ENCODE measurements at regions not wholly inside any gene's neighbourhood (a gene's known extent, or its start where the extent isn't known, plus 50 kb on each side); places are given as distances from the start of the nearest gene placed in this dataset.

DNA sequence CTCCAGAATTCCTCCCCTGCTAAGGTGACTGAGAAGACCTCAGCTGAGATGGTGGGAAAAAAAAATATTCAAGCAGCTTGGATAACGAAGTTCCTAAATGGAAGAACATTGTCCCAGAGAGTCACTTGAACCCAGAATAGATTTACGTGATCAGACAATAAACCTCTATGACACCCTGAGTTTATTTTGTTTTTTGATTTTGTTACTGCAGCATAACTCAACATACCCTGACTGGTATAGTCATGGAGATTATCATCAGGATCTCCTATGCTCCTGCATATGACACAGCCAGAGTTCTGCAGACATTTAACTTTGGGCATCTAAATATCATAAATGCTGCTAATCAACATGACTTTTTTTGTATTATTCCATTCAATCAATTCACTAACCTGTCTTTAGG, 282.9 kb downstream of the RASEF start:
- H3K27ac ChIP-seq = no peak overlapping the region
- no peak for TF ChIP-seq ZFX (IDR thresholded peaks at IDR 0.05)
- TF ChIP-seq, protein P1, sequence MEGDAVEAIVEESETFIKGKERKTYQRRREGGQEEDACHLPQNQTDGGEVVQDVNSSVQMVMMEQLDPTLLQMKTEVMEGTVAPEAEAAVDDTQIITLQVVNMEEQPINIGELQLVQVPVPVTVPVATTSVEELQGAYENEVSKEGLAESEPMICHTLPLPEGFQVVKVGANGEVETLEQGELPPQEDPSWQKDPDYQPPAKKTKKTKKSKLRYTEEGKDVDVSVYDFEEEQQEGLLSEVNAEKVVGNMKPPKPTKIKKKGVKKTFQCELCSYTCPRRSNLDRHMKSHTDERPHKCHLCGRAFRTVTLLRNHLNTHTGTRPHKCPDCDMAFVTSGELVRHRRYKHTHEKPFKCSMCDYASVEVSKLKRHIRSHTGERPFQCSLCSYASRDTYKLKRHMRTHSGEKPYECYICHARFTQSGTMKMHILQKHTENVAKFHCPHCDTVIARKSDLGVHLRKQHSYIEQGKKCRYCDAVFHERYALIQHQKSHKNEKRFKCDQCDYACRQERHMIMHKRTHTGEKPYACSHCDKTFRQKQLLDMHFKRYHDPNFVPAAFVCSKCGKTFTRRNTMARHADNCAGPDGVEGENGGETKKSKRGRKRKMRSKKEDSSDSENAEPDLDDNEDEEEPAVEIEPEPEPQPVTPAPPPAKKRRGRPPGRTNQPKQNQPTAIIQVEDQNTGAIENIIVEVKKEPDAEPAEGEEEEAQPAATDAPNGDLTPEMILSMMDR (conservative IDR thresholded peaks at IDR 0.05) = no peak

DNA sequence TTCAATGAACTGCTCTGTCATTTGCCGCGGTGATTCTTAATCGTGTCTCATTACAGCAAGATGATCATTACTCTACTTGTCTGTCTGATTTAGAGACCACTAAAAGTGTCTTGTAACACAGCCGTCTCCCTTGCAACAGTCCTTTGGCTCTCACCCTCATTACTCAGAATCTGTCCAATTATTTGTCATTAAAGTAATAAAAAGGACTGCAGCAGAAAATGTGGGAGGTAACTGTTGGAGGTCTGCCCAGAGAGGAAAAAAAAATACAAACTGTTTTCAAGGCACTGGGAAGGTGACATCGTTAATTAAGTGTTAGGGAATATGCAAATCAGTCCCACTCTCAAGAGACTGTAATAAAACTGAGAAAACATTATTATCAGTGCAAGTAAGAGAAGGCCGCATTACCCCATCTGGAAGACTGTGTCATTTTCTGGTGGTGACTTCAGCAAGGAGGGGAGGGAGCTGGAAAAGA, 281.0 kb downstream of the RASEF start:
- no peak for TF ChIP-seq ZFX (IDR thresholded peaks at IDR 0.05)
- TF ChIP-seq, protein P1 (conservative IDR thresholded peaks at IDR 0.05) = no peak
- no peak overlapping the region for H3K27ac ChIP-seq

DNA sequence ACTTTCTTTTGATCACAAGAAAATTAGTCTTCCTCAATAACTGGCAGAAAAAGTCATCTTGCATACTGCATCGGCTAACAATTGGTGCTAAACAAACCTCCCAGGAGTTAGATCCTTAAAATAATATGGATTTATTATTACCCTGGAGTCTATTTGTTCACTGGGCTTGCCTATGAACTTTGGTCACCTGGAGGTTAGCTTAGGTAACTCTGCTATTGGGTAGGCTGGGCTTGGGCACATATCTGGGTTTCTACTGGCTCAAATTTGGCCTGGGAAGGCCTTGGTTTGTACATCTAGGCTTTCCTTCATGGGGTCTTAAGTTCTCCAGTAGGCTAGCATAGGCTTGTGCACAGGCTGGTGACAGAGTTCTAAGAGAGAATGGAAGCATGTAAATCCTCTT, 279.9 kb downstream of the RASEF start:
- TF ChIP-seq ZFX (IDR thresholded peaks at IDR 0.05) = no peak
- TF ChIP-seq, protein P1 (conservative IDR thresholded peaks at IDR 0.05) = no peak
- H3K27ac ChIP-seq = no peak overlapping the region

DNA sequence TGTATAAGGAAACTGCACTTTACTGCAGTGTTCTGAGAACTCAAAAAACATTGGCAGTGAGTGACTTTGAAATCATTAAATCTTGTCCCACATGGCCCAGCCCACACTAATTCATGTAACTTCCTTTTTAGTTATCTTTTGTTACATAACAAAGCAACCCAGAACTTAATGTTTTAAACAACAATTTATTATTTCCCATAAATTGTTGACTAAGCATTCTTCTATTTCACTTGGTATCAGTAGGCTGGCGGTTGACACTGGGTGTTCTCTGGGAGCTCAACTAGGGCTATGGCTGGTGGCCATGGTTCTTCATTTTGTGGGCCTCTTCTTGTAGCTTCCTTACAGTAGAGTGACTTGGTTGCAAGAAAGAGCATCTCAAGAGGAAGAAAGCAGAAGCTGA, 278.4 kb downstream of the RASEF start:
- TF ChIP-seq ZFX (IDR thresholded peaks at IDR 0.05) = no peak
- TF ChIP-seq, protein P1 (conservative IDR thresholded peaks at IDR 0.05) = no peak
- no peak overlapping the region for H3K27ac ChIP-seq

DNA sequence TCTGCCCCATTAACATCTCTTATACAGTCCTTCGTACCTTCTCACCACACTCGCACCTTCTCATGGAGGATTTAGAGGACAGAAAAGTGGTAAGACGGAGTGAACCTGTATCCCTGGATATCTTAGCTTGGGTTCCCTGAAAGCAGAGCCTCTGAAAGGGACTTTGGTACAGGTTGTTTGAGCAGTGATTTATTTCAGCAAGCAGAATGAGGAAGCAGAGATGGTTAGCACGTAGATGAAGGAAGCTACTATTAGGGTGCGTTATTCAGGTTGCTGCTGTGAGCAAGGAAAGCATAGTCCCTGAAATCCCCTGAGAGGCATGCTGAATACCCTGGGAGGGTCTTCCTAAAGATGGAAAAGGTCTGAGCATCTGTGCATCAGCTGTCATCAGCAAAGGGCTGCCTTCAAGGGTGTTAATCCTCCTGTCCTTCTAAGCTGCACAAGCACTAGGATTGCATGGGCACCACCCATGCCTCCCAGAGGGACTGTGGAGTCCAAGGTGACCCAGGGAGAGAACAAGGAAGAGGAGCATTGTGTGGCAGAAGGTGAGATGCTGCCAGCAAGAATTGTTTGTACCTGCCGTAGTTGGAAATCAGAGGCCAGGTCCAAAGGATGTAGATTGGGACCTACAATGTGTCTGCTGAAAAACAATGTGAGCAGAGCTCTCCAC, 273.7 kb downstream of the RASEF start:
- no peak overlapping the region for H3K27ac ChIP-seq
- TF ChIP-seq, protein P1 (conservative IDR thresholded peaks at IDR 0.05) = no peak
- no peak for TF ChIP-seq ZFX (IDR thresholded peaks at IDR 0.05)

DNA sequence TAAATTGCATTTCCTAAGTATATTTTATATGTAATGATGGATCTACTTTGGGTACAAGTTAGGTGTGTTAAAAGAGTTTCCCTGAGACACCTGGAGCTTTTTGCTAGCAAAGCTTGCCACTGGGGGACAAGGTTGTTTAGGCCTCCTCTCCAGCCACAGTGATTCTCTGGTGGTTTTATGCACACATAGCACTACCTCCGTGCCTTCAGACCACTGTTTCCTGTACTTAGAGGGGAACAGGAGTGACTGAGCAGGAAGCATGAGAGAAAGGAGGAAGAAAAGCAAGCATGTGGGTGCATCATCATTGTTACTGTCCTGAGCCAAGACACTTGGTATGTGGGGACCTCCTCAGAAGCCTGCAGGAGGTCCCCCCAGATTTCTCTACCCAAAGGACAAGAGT, 272.1 kb downstream of the RASEF start:
- no peak overlapping the region for H3K27ac ChIP-seq
- no peak for TF ChIP-seq ZFX (IDR thresholded peaks at IDR 0.05)
- TF ChIP-seq, protein P1 (conservative IDR thresholded peaks at IDR 0.05) = no peak

DNA sequence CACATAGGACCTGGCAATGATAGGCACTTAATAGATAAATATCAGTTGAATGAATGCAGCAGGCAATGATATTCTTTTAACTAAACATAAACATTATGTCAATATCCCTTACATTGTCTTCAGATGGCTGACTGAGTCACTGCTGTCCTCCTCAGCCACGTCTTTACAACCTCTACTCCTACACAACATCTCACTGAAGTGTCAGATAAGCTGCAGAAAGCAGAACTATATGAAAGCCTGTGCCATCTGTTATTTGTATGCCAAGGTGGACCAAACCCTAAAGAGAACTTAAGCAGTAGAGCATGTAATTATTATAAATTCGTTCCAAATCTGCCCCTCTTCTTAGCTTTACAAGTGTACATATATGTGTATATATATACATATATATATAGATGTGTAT, 271.2 kb downstream of the RASEF start:
- no peak for TF ChIP-seq ZFX (IDR thresholded peaks at IDR 0.05)
- TF ChIP-seq, protein P1 (conservative IDR thresholded peaks at IDR 0.05) = no peak
- H3K27ac ChIP-seq = no peak overlapping the region
